Lower lobe of right lung (tissue), 2 donors: ENCODE measurements at regions not wholly inside any gene's neighbourhood (a gene's known extent, or its start where the extent isn't known, plus 50 kb on each side); places are given as distances from the start of the nearest gene placed in this dataset.

Experiments used
- ATAC-seq, 2 donors: fragments of 200-7000 bp; cut with Tn5 transposase; one replicate each; pipeline ENCODE4 v1.9.1; 2020 to 2022; ENCODE audit warnings: mild to moderate bottlenecking in 2 of 2, moderate library complexity in 2 of 2
- DNase-seq: peaks from one replicate; pipeline ENCODE4 v3.0.0-alpha.2; 2020
- H3K27ac ChIP-seq: fragments of 200-600 bp; one replicate; pipeline ENCODE4 v1.8.0; 2022
- H3K27me3 ChIP-seq: fragments of 200-600 bp; one replicate; pipeline ENCODE4 v1.8.0; 2022; ENCODE audit warnings: low read depth
- H3K36me3 ChIP-seq: fragments of 200-600 bp; one replicate; pipeline ENCODE4 v1.8.0; 2022; ENCODE audit warnings: mild to moderate bottlenecking
- H3K4me1 ChIP-seq: fragments of 200-600 bp; one replicate; pipeline ENCODE4 v1.8.0; 2022
- H3K4me3 ChIP-seq: fragments of 200-600 bp; one replicate; pipeline ENCODE4 v1.8.0; 2022; ENCODE audit warnings: mild to moderate bottlenecking
- H3K9me3 ChIP-seq: fragments of 200-600 bp; one replicate; pipeline ENCODE4 v1.8.0; 2022
- intact Hi-C: fragments of 100-400 bp; cut with DNase I; formaldehyde crosslinking; loops from one replicate; pipeline ENCODE4 v1.11.0; 2022
- TF ChIP-seq, protein P1 (sequence below): fragments of 200-600 bp; IDR thresholded peaks from one replicate; pipeline ENCODE4 v1.8.0; 2022; ENCODE audit warnings: antibody characterized with exemption, mild to moderate bottlenecking
- donor health status: DM: no; HTN: yes; CAD: no; lungs with severe emphysema.

DNA sequence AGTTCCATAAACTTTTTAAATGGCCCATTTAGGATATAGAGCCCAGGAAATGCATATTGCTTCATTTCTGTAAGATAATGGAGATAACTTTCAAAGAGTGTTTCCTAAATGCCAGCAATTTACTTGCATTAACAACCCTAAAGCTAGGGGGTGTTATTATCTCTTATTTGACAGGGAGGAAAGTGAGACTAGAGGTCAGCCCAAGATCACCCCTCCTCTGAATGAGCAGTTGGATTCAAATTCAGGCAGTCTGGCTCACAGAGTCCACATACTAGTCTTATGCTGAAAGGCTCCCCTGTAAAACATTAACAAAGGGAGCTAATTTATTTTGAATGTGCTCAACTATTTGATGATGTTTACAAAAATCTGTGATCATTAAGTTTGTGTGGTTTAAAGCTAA lies 49.9 kb upstream of the TRIM77 start:
- Histone ChIP-seq H3K27ac (no peak overlapping the region), H3K4me1 (no peaks in the 10 kb centered on the region), H3K4me3 (no peak overlapping the region), H3K36me3 (no peaks in the 10 kb centered on the region), H3K27me3 (no peaks in the 10 kb centered on the region), H3K9me3 (no peaks in the 10 kb centered on the region)
- ATAC-seq (no peak), DNase-seq (no peak)
- intact Hi-C loops = no loop called here
- TF ChIP-seq, protein P1, sequence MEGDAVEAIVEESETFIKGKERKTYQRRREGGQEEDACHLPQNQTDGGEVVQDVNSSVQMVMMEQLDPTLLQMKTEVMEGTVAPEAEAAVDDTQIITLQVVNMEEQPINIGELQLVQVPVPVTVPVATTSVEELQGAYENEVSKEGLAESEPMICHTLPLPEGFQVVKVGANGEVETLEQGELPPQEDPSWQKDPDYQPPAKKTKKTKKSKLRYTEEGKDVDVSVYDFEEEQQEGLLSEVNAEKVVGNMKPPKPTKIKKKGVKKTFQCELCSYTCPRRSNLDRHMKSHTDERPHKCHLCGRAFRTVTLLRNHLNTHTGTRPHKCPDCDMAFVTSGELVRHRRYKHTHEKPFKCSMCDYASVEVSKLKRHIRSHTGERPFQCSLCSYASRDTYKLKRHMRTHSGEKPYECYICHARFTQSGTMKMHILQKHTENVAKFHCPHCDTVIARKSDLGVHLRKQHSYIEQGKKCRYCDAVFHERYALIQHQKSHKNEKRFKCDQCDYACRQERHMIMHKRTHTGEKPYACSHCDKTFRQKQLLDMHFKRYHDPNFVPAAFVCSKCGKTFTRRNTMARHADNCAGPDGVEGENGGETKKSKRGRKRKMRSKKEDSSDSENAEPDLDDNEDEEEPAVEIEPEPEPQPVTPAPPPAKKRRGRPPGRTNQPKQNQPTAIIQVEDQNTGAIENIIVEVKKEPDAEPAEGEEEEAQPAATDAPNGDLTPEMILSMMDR = no peak
